Fibroblast of lung (primary cell): ENCODE measurements at regions not wholly inside any gene's neighbourhood (a gene's known extent, or its start where the extent isn't known, plus 50 kb on each side); places are given as distances from the start of the nearest gene placed in this dataset.
A peak's percentile ranks its signal among the peaks of the same experiment; 100 is the strongest.

Experiments used
- DNase-seq, 2 donors: peaks; one replicate each; pipeline versions ENCODE4 v3.0.0 to v3.0.0-alpha.2; 2010; ENCODE audit warnings: low read depth in 2 of 2
- H2AFZ ChIP-seq: 2 replicates; pipeline ENCODE4 v1.5.1; 2012; ENCODE audit warnings: low read length, control low read depth, inconsistent platforms
- H3K27ac ChIP-seq: 2 replicates; pipeline ENCODE4 v1.5.1; 2011; ENCODE audit warnings: low read length, control low read depth; ENCODE audit not compliant: insufficient read depth
- H3K27me3 ChIP-seq: 2 replicates; pipeline ENCODE4 v1.5.1; 2011; ENCODE audit warnings: mild to moderate bottlenecking, low read length; ENCODE audit not compliant: control insufficient read depth, insufficient read depth
- H3K36me3 ChIP-seq: 2 replicates; pipeline ENCODE4 v1.5.1; 2011; ENCODE audit warnings: low read length; ENCODE audit not compliant: control insufficient read depth, insufficient read depth
- H3K4me1 ChIP-seq: 2 replicates; pipeline ENCODE4 v1.5.1; 2011; ENCODE audit warnings: low read length; ENCODE audit not compliant: control insufficient read depth, insufficient read depth; ENCODE audit errors: extremely low read depth
- H3K4me2 ChIP-seq: 2 replicates; pipeline ENCODE4 v1.5.1; 2011; ENCODE audit warnings: low read length, control low read depth; ENCODE audit not compliant: insufficient read depth; ENCODE audit errors: extremely low read depth
- H3K4me3 ChIP-seq, 4 experiments: fragments of 200-600 bp in 1 of 4; sonication (generic) in 1 of 4; replicated peaks in 1 of 4; 2 replicates each; pipeline ENCODE4 v1.5.1; 2011 to 2016; ENCODE audit warnings: low read length in 4 of 4, low read depth in 3 of 4, mild to moderate bottlenecking in 3 of 4, control low read depth in 2 of 4, inconsistent platforms in 1 of 4, mixed read lengths in 1 of 4; ENCODE audit not compliant: insufficient read depth in 1 of 4; ENCODE audit errors: control extremely low read depth in 1 of 4
- H3K79me2 ChIP-seq: 2 replicates; pipeline ENCODE4 v1.5.1; 2012; ENCODE audit warnings: mild to moderate bottlenecking, low read length, inconsistent platforms; ENCODE audit not compliant: control insufficient read depth, insufficient read depth
- H3K9ac ChIP-seq: 2 replicates; pipeline ENCODE4 v1.5.1; 2011; ENCODE audit warnings: mild to moderate bottlenecking, low read length, control low read depth; ENCODE audit not compliant: insufficient read depth
- H3K9me3 ChIP-seq: 2 replicates; pipeline ENCODE4 v1.5.1; 2012; ENCODE audit warnings: low read depth, low read length; ENCODE audit not compliant: control insufficient read depth, insufficient read depth
- H4K20me1 ChIP-seq: 2 replicates; pipeline ENCODE4 v1.5.1; 2011; ENCODE audit warnings: low read length; ENCODE audit not compliant: control insufficient read depth, insufficient read depth; ENCODE audit errors: extremely low read depth
- CTCF ChIP-seq, 2 donors: IDR thresholded peaks in 1 of 2; conservative IDR thresholded peaks in 1 of 2; 1 replicate in 1 of 2; 2 replicates in 1 of 2; pipeline ENCODE4 v1.5.1; 2011 to 2012; ENCODE audit warnings: low read length in 2 of 2, control low read depth in 1 of 2, inconsistent platforms in 1 of 2, low read depth in 1 of 2, mild to moderate bottlenecking in 1 of 2
- EZH2 ChIP-seq: IDR thresholded peaks from 2 replicates; pipeline ENCODE4 v1.5.1; 2012; ENCODE audit warnings: low read length, control low read depth, mild to moderate bottlenecking; ENCODE audit errors: missing control alignments

- Histone ChIP-seq H4K20me1 (no peaks in the 10 kb centered on the region), H3K9me3 (no peaks in the 10 kb centered on the region), H3K4me2 (peak overlapping the region; percentile 52), H2AFZ (no peak overlapping the region), H3K36me3 (no peaks in the 10 kb centered on the region), H3K27me3 (no peaks in the 10 kb centered on the region), H3K9ac (no peak overlapping the region), H3K27ac (peak overlapping the region; percentile 56), H3K79me2 (no peaks in the 10 kb centered on the region), H3K4me1 (peaks cover 21% of the 10 kb centered on the region), H3K4me3 (no peak overlapping the region)
- DNase-seq = peak; percentile 39 to 67
- TF ChIP-seq EZH2 (no peak), CTCF (conservative IDR thresholded peaks at IDR 0.05 in 1 of 2, IDR thresholded peaks at IDR 0.05 in 1 of 2; ENCODE audit: low read depth in 1 of 2, low read length in 2 of 2) (no peak)
These were observed 566.7 kb upstream of the KLF4 start for GRCh38 chr9:108056084-108056804.

DNA sequence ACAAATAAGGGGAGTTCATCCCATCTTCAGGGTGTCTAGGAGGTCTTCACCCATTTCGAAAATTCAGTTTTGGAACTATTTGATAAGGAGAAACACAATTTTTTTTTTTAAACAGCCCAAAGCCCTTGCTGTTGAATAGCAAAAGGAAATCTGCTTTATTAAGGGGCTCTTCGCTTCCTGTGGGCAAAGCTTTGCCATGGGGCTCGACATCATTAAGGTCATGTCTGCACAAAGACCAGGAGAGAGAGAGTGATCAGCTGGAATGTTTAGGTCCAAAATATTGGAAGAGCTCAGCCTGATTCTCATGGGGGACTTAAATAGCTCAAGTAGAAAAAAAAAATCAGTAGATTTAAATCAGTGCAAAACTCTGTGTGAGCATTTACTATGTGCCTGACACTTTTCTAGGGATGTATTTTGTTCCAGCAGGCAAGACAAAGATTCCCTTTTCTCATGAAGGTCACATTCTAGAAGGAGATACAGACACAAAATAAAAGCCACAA lies 564.6 kb upstream of the KLF4 start:
- Histone ChIP-seq H2AFZ (peak overlapping the region; percentile 57), H3K27ac (peak overlapping the region; percentile 42), H3K9me3 (no peaks in the 10 kb centered on the region), H3K9ac (no peak overlapping the region), H3K4me3 (no peak overlapping the region), H3K4me1 (peaks cover 26% of the 10 kb centered on the region), H3K4me2 (peak overlapping the region; percentile 60), H3K36me3 (no peaks in the 10 kb centered on the region), H3K79me2 (no peaks in the 10 kb centered on the region), H3K27me3 (no peaks in the 10 kb centered on the region), H4K20me1 (no peaks in the 10 kb centered on the region)
- TF ChIP-seq EZH2 (no peak), CTCF (conservative IDR thresholded peaks at IDR 0.05 in 1 of 2, IDR thresholded peaks at IDR 0.05 in 1 of 2; ENCODE audit: low read depth in 1 of 2, low read length in 2 of 2) (no peak)
- no peak for DNase-seq

GRCh38 chr9:108053555-108054061 lies 564.0 kb upstream of the KLF4 start:
- Histone ChIP-seq H3K9me3 (no peaks in the 10 kb centered on the region), H4K20me1 (no peaks in the 10 kb centered on the region), H3K36me3 (no peaks in the 10 kb centered on the region), H3K27me3 (no peaks in the 10 kb centered on the region), H3K79me2 (no peaks in the 10 kb centered on the region), H2AFZ (peak overlapping the region; percentile 72), H3K4me3 (no peak overlapping the region), H3K4me2 (peak overlapping the region; percentile 60), H3K9ac (no peak overlapping the region), H3K27ac (peak overlapping the region; percentile 42), H3K4me1 (peaks cover 26% of the 10 kb centered on the region)
- peak; percentile 87 to 93 for DNase-seq
- TF ChIP-seq CTCF (conservative IDR thresholded peaks at IDR 0.05 in 1 of 2, IDR thresholded peaks at IDR 0.05 in 1 of 2; ENCODE audit: low read depth in 1 of 2, low read length in 2 of 2) = no peak
- TF ChIP-seq EZH2 = no peak
